ENCODE measurements at regions not wholly inside any gene's neighbourhood (a gene's known extent, or its start where the extent isn't known, plus 50 kb on each side); places are given as distances from the start of the nearest gene placed in this dataset.

GRCh38 chr9:119088002-119088547, 281.2 kb downstream of the BRINP1 start:
- Mint-ChIP-seq H3K4me1 (ENCODE audit: low read depth) (peaks cover 23% of the 10 kb centered on the region), H3K27ac (no peak overlapping the region), H3K4me3 (ENCODE audit: low read depth) (no peak overlapping the region), H3K9me3 (ENCODE audit: low read depth) (no peaks in the 10 kb centered on the region), H3K36me3 (ENCODE audit: insufficient read depth) (no peaks in the 10 kb centered on the region), H3K27me3 (no peaks in the 10 kb centered on the region)
- no peak for DNase-seq (ENCODE audit: low spot score, unreplicated experiment)
- TF ChIP-seq CTCF (IDR thresholded peaks at IDR 0.05; ENCODE audit: unreplicated experiment): no peak

- peak overlapping the region; percentile 77 for H3K27ac Mint-ChIP-seq
Measured at GRCh38 chr9:119091074-119091473, 278.2 kb downstream of the BRINP1 start.

GRCh38 chr9:119092125-119092524, 277.1 kb downstream of the BRINP1 start:
- H3K27me3 Mint-ChIP-seq: no peaks in the 10 kb centered on the region
- H3K4me3 Mint-ChIP-seq (ENCODE audit: low read depth): no peak overlapping the region
- H3K27ac Mint-ChIP-seq: no peak overlapping the region
- no peak for DNase-seq (ENCODE audit: low spot score, unreplicated experiment)
- TF ChIP-seq CTCF (IDR thresholded peaks at IDR 0.05; ENCODE audit: unreplicated experiment): no peak
- no peaks in the 10 kb centered on the region for H3K9me3 Mint-ChIP-seq (ENCODE audit: low read depth)
- H3K36me3 Mint-ChIP-seq (ENCODE audit: insufficient read depth): no peaks in the 10 kb centered on the region
- peaks cover 30% of the 10 kb centered on the region for H3K4me1 Mint-ChIP-seq (ENCODE audit: low read depth)

More at GRCh38 chr9:119091074-119091473, 278.2 kb downstream of the BRINP1 start:
- Mint-ChIP-seq H3K4me1 (ENCODE audit: low read depth) (peaks cover 30% of the 10 kb centered on the region), H3K27me3 (no peaks in the 10 kb centered on the region), H3K4me3 (ENCODE audit: low read depth) (no peak overlapping the region), H3K36me3 (ENCODE audit: insufficient read depth) (no peaks in the 10 kb centered on the region), H3K9me3 (ENCODE audit: low read depth) (no peaks in the 10 kb centered on the region)
- no peak for TF ChIP-seq CTCF (IDR thresholded peaks at IDR 0.05; ENCODE audit: unreplicated experiment)
- no peak for DNase-seq (ENCODE audit: low spot score, unreplicated experiment)

- Mint-ChIP-seq H3K4me3 (ENCODE audit: low read depth) (no peak overlapping the region), H3K27ac (no peak overlapping the region), H3K27me3 (no peaks in the 10 kb centered on the region), H3K36me3 (ENCODE audit: insufficient read depth) (no peaks in the 10 kb centered on the region), H3K4me1 (ENCODE audit: low read depth) (peaks cover 18% of the 10 kb centered on the region), H3K9me3 (ENCODE audit: low read depth) (no peaks in the 10 kb centered on the region)
- no peak for DNase-seq (ENCODE audit: low spot score, unreplicated experiment)
- TF ChIP-seq CTCF (IDR thresholded peaks at IDR 0.05; ENCODE audit: unreplicated experiment): no peak
Measured at GRCh38 chr9:119094086-119094485, 275.1 kb downstream of the BRINP1 start.

GRCh38 chr9:119095072-119095471, 274.2 kb downstream of the BRINP1 start:
- H3K4me3 Mint-ChIP-seq (ENCODE audit: low read depth): no peak overlapping the region
- no peak for TF ChIP-seq CTCF (IDR thresholded peaks at IDR 0.05; ENCODE audit: unreplicated experiment)
- no peaks in the 10 kb centered on the region for H3K27me3 Mint-ChIP-seq
- no peak overlapping the region for H3K27ac Mint-ChIP-seq
- H3K36me3 Mint-ChIP-seq (ENCODE audit: insufficient read depth): no peaks in the 10 kb centered on the region
- H3K9me3 Mint-ChIP-seq (ENCODE audit: low read depth): no peaks in the 10 kb centered on the region
- DNase-seq (ENCODE audit: low spot score, unreplicated experiment): no peak
- peaks cover 14% of the 10 kb centered on the region for H3K4me1 Mint-ChIP-seq (ENCODE audit: low read depth)

All from progenitor cell of endocrine pancreas (in vitro differentiated cells).